Caki2 (cell line): ENCODE measurements at regions not wholly inside any gene's neighbourhood (a gene's known extent, or its start where the extent isn't known, plus 50 kb on each side); places are given as distances from the start of the nearest gene placed in this dataset.
"Not testable (repeated sequence)": the region's sequence is repeated elsewhere in the genome, so short reads cannot be mapped to it uniquely, and the experiment has no call there.

Experiments used
- DNase-seq: peaks from one replicate; pipeline ENCODE4 v3.0.0-alpha.2; 2015; ENCODE audit warnings: low read depth
- in situ Hi-C: cut with HindIII; loops from 2 replicates; pipeline ENCODE4 v1.10.0; 2016; ENCODE audit warnings: low sequenced_read_pairs, low pct_unique_long_range_greater_than_20kb, mixed read lengths

GRCh38 chr3:17817973-17818372, 75.5 kb upstream of the TBC1D5 start:
- DNase-seq, in situ Hi-C loops: not testable (repeated sequence)

- no peak for DNase-seq
- in situ Hi-C loops, result no loop called here
These were observed 75.1 kb upstream of the TBC1D5 start for GRCh38 chr3:17817545-17817944.

- in situ Hi-C loops, DNase-seq: not testable (repeated sequence)
These were observed 74.4 kb upstream of the TBC1D5 start for GRCh38 chr3:17816839-17817238.

GRCh38 chr3:17812328-17812727, 69.9 kb upstream of the TBC1D5 start:
- DNase-seq, in situ Hi-C loops: not testable (repeated sequence)

- in situ Hi-C loops, result no loop called here
- DNase-seq, result no peak
These were observed 69.2 kb upstream of the TBC1D5 start for GRCh38 chr3:17811646-17812045.

GRCh38 chr3:17810759-17811158, 68.3 kb upstream of the TBC1D5 start:
- DNase-seq, result peak; percentile 8
- in situ Hi-C loops, result no loop called here

- DNase-seq, result no peak
- in situ Hi-C loops, result no loop called here
These were observed 66.6 kb upstream of the TBC1D5 start for GRCh38 chr3:17808994-17809393.

- in situ Hi-C loops, result no loop called here
These were observed 64.4 kb upstream of the TBC1D5 start for GRCh38 chr3:17806876-17807275.

GRCh38 chr3:17806201-17806600, 63.8 kb upstream of the TBC1D5 start:
- in situ Hi-C loops, result no loop called here
- no peak for DNase-seq

More at GRCh38 chr3:17806876-17807275, 64.4 kb upstream of the TBC1D5 start:
- DNase-seq, result no peak

GRCh38 chr3:17805461-17805940, 63.1 kb upstream of the TBC1D5 start:
- in situ Hi-C loops, result no loop called here
- DNase-seq, result no peak

GRCh38 chr3:17802950-17803349, 60.5 kb upstream of the TBC1D5 start:
- DNase-seq, result no peak
- in situ Hi-C loops, result no loop called here

- no peak for DNase-seq
- in situ Hi-C loops, result no loop called here
These were observed 58.7 kb upstream of the TBC1D5 start for GRCh38 chr3:17801131-17801530.

- no peak for DNase-seq
- in situ Hi-C loops, result no loop called here
These were observed 57.8 kb upstream of the TBC1D5 start for GRCh38 chr3:17800232-17800631.

GRCh38 chr3:17799312-17799711, 56.9 kb upstream of the TBC1D5 start:
- no peak for DNase-seq
- in situ Hi-C loops, result no loop called here

GRCh38 chr3:17798000-17798399, 55.6 kb upstream of the TBC1D5 start:
- DNase-seq, result no peak
- in situ Hi-C loops, result no loop called here

- in situ Hi-C loops, result no loop called here
- DNase-seq, result no peak
These were observed 53.3 kb upstream of the TBC1D5 start for GRCh38 chr3:17795711-17796110.

- in situ Hi-C loops, result no loop called here
- no peak for DNase-seq
These were observed 52.8 kb upstream of the TBC1D5 start for GRCh38 chr3:17795280-17795679.

- in situ Hi-C loops, result no loop called here
- DNase-seq, result no peak
These were observed 51.2 kb upstream of the TBC1D5 start for GRCh38 chr3:17793542-17794195.
